Activated T-cell treated with anti-CD3 and anti-CD28 coated beads, Interleukin-2, amount 50 U/mL, for 24 hours (primary cell): ENCODE measurements at regions not wholly inside any gene's neighbourhood (a gene's known extent, or its start where the extent isn't known, plus 50 kb on each side); places are given as distances from the start of the nearest gene placed in this dataset.
"Not testable (repeated sequence)": the region's sequence is repeated elsewhere in the genome, so short reads cannot be mapped to it uniquely, and the experiment has no call there.

ENCODE experiments used
- DNase-seq: peaks from one replicate; pipeline ENCODE4 v3.0.0-alpha.2; 2020
- H3K27ac Mint-ChIP-seq: 2 replicates; pipeline ENCODE4 v1.8.0; 2020; ENCODE audit warnings: mild to moderate bottlenecking, mixed read lengths
- H3K27me3 Mint-ChIP-seq: 2 replicates; pipeline ENCODE4 v1.8.0; 2020; ENCODE audit warnings: mixed read lengths
- H3K36me3 Mint-ChIP-seq: 2 replicates; pipeline ENCODE4 v1.8.0; 2020; ENCODE audit warnings: low read depth, mixed read lengths
- H3K4me1 Mint-ChIP-seq: 2 replicates; pipeline ENCODE4 v1.8.0; 2020; ENCODE audit warnings: low read depth, mixed read lengths
- H3K4me3 Mint-ChIP-seq: 2 replicates; pipeline ENCODE4 v1.8.0; 2020; ENCODE audit warnings: mild to moderate bottlenecking, moderate library complexity, mixed read lengths
- H3K9me3 Mint-ChIP-seq: 2 replicates; pipeline ENCODE4 v1.8.0; 2020; ENCODE audit warnings: mixed read lengths

GRCh38 chr6:14899441-14899840 is 346.4 kb upstream of the JARID2 start:
- Mint-ChIP-seq H3K9me3 (peaks cover 10% of the 10 kb centered on the region), H3K4me1 (peaks cover 14% of the 10 kb centered on the region)
- H3K4me3 Mint-ChIP-seq, DNase-seq, H3K36me3 Mint-ChIP-seq, H3K27ac Mint-ChIP-seq, H3K27me3 Mint-ChIP-seq: not testable (repeated sequence)

DNA sequence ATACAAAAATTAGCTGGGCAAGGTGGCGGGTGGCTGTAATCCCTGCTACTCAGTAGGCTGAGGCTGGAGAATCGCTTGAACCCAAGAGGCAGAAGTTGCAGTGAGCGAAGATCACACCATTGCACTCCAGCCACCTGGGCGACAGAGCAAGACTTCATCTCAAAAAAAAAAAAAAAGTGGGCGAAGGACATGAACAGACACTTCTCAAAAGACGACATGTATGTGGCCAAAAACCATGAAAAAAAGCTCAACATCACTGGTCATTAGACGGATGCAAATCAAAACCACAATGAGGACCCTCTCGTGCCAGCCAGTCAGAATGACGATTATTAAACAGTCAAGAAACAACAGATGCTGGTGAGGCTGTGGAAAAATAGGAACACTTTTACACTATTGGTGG is 344.9 kb upstream of the JARID2 start:
- peaks cover 10% of the 10 kb centered on the region for H3K9me3 Mint-ChIP-seq
- no peak for DNase-seq
- no peak overlapping the region for H3K27ac Mint-ChIP-seq
- peaks cover 14% of the 10 kb centered on the region for H3K4me1 Mint-ChIP-seq
- no peaks in the 10 kb centered on the region for H3K36me3 Mint-ChIP-seq
- H3K4me3 Mint-ChIP-seq, result no peak overlapping the region
- H3K27me3 Mint-ChIP-seq, result no peaks in the 10 kb centered on the region

DNA sequence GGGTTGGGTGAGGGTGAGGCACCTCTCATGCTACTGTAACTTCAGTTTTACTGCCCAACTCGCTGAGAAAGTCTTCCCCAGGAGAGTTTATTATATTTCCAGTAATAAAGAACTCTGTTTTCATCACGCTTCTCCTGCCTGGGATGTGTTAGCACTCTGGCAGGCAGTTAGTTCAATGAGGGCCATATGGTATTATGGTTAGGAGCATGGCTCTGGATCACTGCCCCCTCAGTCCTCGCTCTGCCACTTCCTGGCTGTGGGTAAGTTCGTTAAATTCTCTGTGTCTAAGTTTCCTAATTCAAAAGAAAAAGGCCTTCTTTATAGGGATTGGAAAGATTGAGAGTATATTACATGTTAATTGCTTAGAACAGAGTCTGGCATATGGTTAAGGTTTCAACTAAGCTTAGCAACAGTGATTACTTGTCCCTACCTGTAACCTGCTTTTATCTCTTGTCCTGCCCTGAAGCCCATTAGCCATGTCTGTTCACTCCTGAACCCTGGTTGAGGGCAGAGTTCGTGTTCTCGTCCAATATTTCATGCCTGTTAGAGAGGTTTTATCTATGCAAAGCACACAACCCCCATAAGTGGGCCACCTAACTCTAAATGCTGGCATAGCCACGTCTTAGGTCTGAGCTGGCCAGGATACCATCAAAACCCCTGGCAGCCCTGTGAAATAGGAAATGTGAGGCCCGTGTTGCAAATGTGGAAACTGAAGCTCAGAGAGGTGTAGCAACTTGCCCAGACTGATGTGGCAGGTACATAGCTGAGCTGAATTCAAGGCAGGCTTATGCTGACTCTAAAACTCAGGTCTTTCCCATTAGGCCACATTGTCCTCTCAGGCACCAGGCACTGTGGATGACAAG is 342.5 kb upstream of the JARID2 start:
- Mint-ChIP-seq H3K27ac (no peak overlapping the region), H3K9me3 (peaks cover 10% of the 10 kb centered on the region), H3K4me3 (no peak overlapping the region), H3K36me3 (no peaks in the 10 kb centered on the region), H3K4me1 (peaks cover 9% of the 10 kb centered on the region), H3K27me3 (no peaks in the 10 kb centered on the region)
- DNase-seq, result no peak

GRCh38 chr6:14905201-14905600 is 340.7 kb upstream of the JARID2 start:
- peaks cover 13% of the 10 kb centered on the region for H3K4me1 Mint-ChIP-seq

GRCh38 chr6:14906621-14907020 is 339.2 kb upstream of the JARID2 start:
- Mint-ChIP-seq H3K27me3 (no peaks in the 10 kb centered on the region), H3K36me3 (no peaks in the 10 kb centered on the region), H3K4me1 (peaks cover 27% of the 10 kb centered on the region), H3K9me3 (peaks cover 5% of the 10 kb centered on the region), H3K4me3 (no peak overlapping the region), H3K27ac (no peak overlapping the region)
- no peak for DNase-seq

More at GRCh38 chr6:14905201-14905600, 340.7 kb upstream of the JARID2 start:
- Mint-ChIP-seq H3K36me3 (no peaks in the 10 kb centered on the region), H3K9me3 (peaks cover 5% of the 10 kb centered on the region), H3K4me3 (no peak overlapping the region), H3K27me3 (no peaks in the 10 kb centered on the region), H3K27ac (no peak overlapping the region)
- DNase-seq, result no peak

DNA sequence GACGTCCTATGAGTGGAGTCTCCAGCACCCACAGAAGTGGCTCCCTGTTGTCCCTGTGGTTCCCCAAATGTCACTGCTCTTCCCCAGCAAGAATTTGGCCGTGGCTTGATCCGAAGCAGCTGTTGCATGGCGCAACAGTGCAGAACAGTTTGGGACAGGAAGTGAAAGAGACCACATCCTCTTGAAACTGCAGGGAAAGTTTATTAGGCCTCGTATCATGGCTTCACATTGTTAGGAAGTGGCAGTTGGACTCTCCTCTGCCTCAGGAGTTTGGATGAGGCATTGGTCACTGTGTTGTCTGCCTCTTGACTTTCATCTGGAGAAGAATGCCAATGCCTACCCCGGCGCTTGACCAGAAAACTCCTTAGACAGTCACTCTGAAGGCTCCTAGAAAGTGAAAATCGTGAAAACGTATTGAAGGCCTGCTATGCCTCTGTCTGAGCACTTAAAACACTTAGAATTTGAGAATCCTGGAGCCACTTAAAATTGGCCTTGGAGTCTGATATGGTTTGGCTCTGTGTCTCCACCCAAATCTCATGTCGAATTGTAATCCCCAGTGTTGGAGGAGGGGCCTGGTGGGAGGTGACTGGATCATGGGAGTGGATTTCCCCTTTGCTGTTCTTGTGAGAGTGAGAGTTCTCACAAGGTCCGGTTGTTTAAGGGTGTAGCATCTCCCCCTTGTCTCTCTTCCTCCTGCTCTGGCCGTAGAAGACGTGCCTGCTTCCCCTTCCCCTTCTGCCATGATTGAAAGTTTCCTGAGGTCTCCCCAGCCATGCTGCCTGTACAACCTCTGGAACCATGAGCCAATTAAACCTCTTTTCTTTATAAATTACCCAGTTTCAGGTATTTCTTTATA is 334.9 kb upstream of the JARID2 start:
- peak; percentile 35 for DNase-seq
- peaks cover 20% of the 10 kb centered on the region for H3K4me1 Mint-ChIP-seq

DNA sequence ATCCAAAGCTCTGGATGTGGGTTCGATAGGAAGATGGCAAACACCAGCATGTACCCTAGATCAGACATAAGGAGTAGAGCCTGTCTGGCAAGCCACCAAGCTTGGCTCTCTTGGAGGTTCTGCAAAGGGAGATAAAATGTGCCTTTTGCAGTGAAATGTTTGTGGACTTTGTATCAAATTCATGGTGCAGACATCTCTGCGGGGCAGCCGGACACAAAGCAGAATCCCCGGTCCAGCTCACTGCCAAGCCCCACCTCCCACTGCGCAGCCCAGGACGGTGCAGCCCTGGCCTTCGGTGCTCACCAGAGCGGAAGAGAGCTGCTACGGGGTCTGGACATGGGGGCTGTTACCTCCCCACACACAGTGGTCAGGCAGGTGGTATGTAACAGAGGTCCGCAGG is 333.6 kb upstream of the JARID2 start:
- Mint-ChIP-seq H3K27me3 (no peaks in the 10 kb centered on the region), H3K27ac (no peak overlapping the region), H3K36me3 (no peaks in the 10 kb centered on the region), H3K9me3 (peaks cover 5% of the 10 kb centered on the region), H3K4me3 (no peak overlapping the region), H3K4me1 (peaks cover 20% of the 10 kb centered on the region)
- DNase-seq, result no peak

More for the DNA sequence above, 334.9 kb upstream of the JARID2 start:
- peak overlapping the region; percentile 74 for H3K27ac Mint-ChIP-seq
- H3K9me3 Mint-ChIP-seq, result peaks cover 5% of the 10 kb centered on the region
- no peaks in the 10 kb centered on the region for H3K27me3 Mint-ChIP-seq
- no peaks in the 10 kb centered on the region for H3K36me3 Mint-ChIP-seq
- peak overlapping the region; percentile 11 for H3K4me3 Mint-ChIP-seq

GRCh38 chr6:14912706-14913105 is 333.2 kb upstream of the JARID2 start:
- no peak overlapping the region for H3K27ac Mint-ChIP-seq
- H3K4me3 Mint-ChIP-seq, result no peak overlapping the region
- no peak for DNase-seq
- H3K9me3 Mint-ChIP-seq, result peaks cover 5% of the 10 kb centered on the region
- H3K4me1 Mint-ChIP-seq, result peaks cover 20% of the 10 kb centered on the region
- no peaks in the 10 kb centered on the region for H3K36me3 Mint-ChIP-seq
- no peaks in the 10 kb centered on the region for H3K27me3 Mint-ChIP-seq

- DNase-seq, result no peak
- peaks cover 5% of the 10 kb centered on the region for H3K9me3 Mint-ChIP-seq
- H3K27ac Mint-ChIP-seq, result no peak overlapping the region
- H3K36me3 Mint-ChIP-seq, result no peaks in the 10 kb centered on the region
- peaks cover 20% of the 10 kb centered on the region for H3K4me1 Mint-ChIP-seq
- H3K4me3 Mint-ChIP-seq, result no peak overlapping the region
- H3K27me3 Mint-ChIP-seq, result no peaks in the 10 kb centered on the region
These were observed 331.9 kb upstream of the JARID2 start for GRCh38 chr6:14913931-14914330.

- H3K36me3 Mint-ChIP-seq, result no peaks in the 10 kb centered on the region
- H3K4me3 Mint-ChIP-seq, result no peak overlapping the region
- no peak overlapping the region for H3K27ac Mint-ChIP-seq
- H3K27me3 Mint-ChIP-seq, result no peaks in the 10 kb centered on the region
- H3K9me3 Mint-ChIP-seq, result no peaks in the 10 kb centered on the region
- DNase-seq, result no peak
- H3K4me1 Mint-ChIP-seq, result peaks cover 8% of the 10 kb centered on the region
These were observed 329.7 kb upstream of the JARID2 start for GRCh38 chr6:14915888-14916832.

GRCh38 chr6:14917109-14917910 is 328.6 kb upstream of the JARID2 start:
- Mint-ChIP-seq H3K27me3 (no peaks in the 10 kb centered on the region), H3K4me1 (peaks cover 2% of the 10 kb centered on the region), H3K27ac (no peak overlapping the region), H3K4me3 (no peak overlapping the region), H3K36me3 (no peaks in the 10 kb centered on the region), H3K9me3 (no peaks in the 10 kb centered on the region)
- no peak for DNase-seq

- no peaks in the 10 kb centered on the region for H3K9me3 Mint-ChIP-seq
- no peaks in the 10 kb centered on the region for H3K36me3 Mint-ChIP-seq
- no peak for DNase-seq
- H3K4me3 Mint-ChIP-seq, result no peak overlapping the region
- no peaks in the 10 kb centered on the region for H3K27me3 Mint-ChIP-seq
- H3K27ac Mint-ChIP-seq, result no peak overlapping the region
- H3K4me1 Mint-ChIP-seq, result peaks cover 2% of the 10 kb centered on the region
These were observed 327.5 kb upstream of the JARID2 start for GRCh38 chr6:14918200-14918907.

DNA sequence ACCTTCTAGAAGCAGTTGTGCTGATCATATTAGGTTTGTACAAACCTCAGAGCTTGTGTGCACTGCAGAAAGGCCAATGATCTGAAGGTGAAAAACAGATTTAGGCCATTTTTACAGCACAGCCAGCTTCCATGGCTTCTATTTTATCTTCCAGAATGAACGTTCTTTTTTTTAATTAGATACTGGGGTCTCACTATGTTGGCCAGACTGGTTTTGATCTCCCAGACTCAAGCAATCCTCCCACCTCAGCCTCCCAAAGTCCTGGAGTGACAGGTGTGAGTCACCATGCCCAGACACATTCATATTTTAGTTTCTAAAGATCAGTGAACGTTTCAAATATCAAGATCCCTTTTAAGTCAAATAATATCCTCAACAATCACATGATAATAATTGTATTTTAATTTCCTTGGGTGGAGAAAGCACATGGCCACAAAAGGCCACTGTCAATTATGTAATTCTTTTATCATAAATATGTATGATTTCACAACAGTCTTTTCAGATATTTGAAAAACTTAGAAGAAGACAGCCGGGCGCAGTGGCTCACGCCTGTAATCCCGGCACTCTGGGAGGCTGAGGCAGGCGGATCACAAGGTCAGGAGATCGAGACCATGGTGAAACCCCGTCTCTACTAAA is 326.7 kb upstream of the JARID2 start:
- Mint-ChIP-seq H3K36me3 (no peaks in the 10 kb centered on the region), H3K4me1 (peaks cover 2% of the 10 kb centered on the region), H3K4me3 (no peak overlapping the region), H3K27ac (no peak overlapping the region), H3K27me3 (no peaks in the 10 kb centered on the region), H3K9me3 (no peaks in the 10 kb centered on the region)
- no peak for DNase-seq
